GM18873 (cell line): ENCODE measurements at regions not wholly inside any gene's neighbourhood (a gene's known extent, or its start where the extent isn't known, plus 50 kb on each side); places are given as distances from the start of the nearest gene placed in this dataset.

Experiments
- ATAC-seq: cut with Tn5 transposase; IDR thresholded peaks from one replicate; pipeline ENCODE4 v1.9.1; 2021; ENCODE audit warnings: mild to moderate bottlenecking, moderate library complexity, moderate number of reproducible peaks; ENCODE audit not compliant: unreplicated experiment, low FRiP score

DNA sequence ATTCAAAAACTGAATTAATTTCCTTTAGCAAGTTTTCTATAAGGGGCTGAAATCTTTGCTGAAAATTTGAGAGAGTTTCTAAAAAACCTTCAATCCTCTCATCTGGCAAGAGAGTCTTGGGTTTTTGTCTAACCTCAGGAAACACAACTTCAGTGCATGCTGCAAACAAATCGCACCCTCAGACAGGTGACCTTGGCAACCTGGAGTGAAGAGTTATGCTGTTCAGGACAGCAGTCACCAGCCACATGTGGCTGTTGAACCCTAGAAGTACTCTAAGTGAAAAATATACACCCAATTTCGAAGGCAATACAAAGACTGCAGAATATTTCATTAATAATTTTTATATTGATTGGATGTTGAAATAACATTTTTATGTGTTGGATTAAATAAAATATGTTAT is 184.8 kb downstream of the RPS29 start:
- no peak for ATAC-seq

DNA sequence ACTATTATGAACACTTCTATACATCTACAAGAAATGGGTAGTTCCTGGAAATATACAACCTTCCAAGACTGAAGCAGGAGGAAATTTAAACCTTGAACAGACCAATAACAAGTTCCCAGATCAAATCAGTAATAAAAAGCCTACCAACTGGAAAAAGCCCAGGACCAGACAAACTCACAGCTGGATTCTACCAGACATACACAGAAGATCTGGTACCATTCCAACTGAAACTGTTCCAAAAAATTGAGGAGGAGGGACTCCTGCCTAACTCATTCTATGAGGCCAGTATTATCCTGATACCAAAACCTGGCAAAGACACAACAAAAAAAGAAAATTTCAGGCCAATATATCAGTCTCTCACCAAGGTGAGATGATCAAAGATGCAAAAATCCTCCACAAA is 189.4 kb downstream of the RPS29 start:
- no peak for ATAC-seq

DNA sequence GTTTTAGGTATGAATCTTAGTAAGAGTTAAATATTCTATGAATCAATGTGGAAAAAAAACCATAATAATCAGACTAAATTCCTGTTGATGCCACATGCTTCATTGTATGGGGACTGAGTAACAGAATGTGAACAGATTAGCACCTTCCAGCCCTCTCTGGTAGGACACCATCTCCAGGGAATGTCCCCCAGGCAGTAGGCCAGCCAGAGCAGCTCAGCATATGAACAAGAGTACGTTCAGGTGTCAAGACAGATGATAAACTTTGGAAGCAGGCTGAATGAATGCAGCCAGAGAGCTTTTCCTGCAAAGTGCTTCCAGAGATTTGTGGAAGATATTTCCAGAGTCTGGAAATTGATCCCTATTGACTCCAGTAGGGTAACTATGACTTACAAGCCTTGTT is 204.4 kb downstream of the RPS29 start:
- no peak for ATAC-seq

DNA sequence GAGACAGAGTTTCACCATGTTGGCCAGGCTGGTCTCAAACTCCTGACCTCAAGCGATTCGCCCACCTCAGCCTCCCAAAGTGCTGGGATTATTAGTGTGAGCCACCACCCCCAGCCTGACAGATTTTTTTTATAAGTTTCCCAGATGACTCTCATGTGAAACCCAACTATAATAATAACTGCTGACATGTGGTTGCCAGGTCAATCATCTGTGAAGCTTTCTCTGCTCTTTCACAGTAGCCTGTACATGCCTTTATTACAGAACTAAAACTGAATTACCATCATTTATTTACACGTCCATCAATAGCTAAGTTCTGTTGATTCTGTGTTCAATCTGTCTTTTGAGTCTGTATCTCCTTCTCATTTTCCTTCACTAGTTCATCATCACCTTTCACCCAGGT is 218.5 kb downstream of the RPS29 start:
- no peak for ATAC-seq

DNA sequence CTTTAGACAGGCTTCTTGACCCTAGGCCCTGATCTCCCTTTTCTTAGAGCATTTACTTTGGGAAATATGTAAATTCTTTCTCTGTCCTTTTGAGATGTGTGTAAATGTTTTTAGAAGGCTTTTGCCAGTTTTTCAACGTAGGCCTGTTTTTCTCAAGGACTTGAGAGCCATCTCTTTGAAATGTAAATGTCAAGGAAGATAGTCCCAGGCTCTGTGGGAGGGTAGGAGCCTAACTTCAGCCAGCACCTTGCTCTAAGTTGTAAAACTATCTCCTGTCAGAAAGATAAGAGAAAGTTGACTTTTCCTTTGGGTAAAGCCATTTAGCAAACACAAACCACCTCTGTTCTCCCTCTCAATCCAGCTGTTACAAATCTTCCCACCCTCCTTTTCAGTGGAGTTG is 219.8 kb downstream of the RPS29 start:
- no peak for ATAC-seq

DNA sequence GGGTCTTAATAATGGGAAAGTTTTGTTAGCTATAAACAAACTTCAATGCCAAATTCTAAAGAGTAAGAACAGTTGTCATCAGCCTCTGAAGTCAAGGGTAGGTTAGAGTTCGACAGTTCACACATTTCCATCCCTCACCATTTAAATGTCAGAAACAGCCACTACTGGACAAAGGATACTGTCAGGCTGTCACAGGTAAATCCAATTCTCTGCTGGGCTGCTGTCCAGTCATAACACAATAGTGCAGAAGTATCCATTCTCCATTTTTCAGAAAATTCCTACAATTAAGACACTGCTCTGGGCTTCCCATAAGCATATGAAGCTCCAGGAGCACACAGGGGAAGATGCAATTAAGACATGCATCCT is 221.4 kb downstream of the RPS29 start:
- ATAC-seq: no peak

DNA sequence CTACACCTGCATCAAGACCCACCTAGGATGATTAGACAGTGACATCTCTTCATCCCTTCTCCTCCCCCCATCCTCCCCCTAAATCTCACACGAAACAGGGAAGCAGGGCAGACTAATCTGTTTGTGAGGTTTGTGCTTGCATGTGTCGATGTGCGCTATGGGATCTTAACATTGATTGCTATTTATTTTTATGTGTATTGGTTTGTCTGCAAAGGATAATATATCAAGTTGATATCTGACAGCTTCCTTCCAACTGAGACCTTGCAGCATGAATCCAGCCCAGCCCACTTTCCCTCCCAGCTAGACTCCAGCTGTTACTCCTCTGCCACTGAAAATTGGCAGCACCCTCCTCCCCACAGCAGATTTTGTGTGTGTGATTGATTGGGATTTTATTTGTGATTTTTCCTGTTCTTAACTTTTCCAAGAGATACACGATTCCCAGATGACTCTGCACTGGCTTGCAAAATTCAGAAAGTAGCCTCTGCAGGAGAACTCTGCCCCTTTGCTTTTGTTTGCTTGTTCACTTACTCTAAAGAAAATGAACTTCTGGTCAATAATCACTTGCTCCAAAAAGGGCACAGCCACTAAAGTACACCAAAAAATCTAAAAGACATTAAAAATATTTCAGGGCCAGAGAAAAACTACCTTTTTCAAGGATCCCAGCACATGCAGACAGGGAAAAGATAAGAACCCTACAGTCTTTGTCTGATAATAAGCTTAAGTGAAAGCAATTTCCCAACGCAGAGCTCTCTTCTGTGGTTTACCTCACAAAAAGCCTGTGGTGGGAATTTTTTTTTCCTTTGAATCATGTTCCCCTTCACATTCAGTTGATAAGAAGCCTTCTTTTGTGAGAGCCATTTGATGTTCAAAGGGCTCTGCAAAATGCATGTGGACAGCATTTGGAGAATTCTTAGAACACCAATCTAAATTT is 222.1 kb downstream of the RPS29 start:
- no peak for ATAC-seq

DNA sequence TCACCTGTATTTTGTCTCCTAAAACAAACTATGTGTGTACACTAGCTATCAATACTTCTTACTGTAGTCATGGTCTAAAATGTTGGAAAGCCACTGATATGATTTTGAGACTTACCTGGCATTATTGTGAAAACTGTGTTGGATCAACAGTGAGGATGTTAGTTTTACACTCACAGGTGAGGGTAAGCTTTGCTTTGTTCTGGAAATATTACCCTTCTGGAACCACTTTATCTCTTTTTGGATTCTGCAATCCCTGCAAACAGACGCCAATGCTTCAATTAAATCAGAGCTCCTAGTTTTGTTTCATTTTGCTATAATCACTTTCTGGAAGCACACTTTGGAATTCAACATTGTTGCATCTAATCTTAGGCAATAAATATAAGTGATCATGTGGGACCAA is 223.3 kb downstream of the RPS29 start:
- ATAC-seq: no peak

DNA sequence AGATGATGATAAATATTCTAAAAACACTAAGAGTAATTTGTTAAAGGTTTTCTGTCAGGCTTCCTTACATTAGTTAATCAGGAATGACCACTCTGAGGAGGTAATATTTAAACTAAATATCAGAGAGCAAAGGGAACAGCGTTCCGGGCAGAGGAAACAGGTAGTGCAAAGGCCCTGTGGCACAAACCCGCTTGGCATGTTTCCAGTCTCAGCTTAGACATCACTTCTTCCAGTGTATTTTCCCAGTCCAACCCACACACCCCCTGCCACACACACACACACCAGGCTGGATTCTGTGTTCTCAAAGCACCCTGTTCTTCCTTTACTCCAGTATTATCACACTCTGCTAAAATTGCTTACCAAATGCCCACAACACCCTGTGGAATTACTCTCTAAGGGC is 247.1 kb downstream of the RPS29 start:
- ATAC-seq: no peak

DNA sequence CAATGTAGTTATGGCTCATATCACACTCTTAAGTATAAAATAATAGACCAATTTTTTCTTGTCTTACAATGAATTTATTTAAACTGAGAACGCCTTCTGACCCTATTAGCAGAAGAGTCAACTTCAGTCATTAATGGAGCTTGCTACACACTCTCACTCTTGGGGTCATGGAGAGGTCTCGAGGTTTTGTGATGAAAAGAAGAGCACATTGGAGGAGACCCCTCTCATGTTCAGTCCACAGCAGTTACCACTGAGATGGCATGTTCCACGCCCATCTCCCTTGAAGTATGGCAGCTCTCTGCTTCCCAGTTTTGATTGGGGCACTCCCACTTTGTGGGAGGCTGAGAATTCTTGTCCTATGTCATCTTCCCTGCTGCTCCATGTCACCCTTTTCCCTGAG is 266.4 kb downstream of the RPS29 start:
- no peak for ATAC-seq

DNA sequence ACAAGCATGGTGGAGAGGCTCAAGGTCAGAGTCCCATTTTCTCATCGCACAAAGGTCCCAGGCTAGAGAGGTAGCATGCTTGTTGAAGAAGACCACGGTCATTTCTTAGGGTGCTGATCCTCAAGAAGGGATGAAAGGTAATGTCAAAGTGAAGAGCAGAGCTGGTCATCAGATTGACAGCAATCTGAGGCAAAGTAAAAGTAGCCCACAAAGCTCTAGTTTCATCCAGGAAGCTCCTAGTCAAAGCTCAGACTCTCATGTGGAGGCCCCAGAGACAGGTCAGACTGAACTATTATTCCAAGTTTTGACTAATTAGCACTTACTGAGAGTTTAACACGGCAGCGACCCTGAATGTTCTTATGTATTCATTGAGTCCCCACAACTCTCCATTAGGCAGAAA is 270.6 kb downstream of the RPS29 start:
- ATAC-seq: no peak

DNA sequence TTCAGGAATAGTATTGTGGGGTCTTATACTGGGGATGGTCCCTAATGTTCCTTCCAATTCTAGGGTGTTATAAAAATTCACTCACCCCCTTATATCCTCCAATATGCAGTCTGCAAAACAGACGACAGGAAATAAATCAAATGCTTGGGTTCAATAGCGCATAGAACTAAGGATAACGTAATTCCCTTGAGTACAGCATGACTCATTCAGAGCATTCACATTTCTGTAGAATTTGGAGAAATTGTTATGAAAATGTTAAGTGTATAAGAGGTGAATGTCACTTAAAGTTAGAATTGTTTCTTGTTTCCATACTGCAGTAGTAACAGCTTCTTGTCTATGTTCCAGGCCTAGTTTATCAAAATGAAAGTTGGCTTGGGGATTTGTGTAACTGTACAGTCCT is 271.4 kb downstream of the RPS29 start:
- ATAC-seq: no peak

DNA sequence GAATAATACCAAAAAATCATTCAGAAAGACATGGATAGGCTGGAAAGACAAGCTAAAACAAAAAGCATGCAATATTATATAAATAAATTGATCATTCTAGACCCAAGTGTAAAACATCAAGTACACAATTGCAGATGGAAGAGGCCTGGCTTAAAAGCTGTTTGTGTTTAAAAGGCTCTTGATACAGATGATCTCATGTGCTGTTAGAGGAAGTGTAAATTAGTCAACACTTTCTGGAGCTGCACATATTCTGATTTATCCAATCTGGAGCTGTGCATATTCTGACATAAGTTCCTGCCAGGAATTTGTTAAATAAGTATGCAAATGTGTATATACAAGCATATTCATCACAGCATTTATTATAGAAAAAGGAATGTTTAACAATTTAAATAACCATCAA is 273.1 kb downstream of the RPS29 start:
- no peak for ATAC-seq

DNA sequence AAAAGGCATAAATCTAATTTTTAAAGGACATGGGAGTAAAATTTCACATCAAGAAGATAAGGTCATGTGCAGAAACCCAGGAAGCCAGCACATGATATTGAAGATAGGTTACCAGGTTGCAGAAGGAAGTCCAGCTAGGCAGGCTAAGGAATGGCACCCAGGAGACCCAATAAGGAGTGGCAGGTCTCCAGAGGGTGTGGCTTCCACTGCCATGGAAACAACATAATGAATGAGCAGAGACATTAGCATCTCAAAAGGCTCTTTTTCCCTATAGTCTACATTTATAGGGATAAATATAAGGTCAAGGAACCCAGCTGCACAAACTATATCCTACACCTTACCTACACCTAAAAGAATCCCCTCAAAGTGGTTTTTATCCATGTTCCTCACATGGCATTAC is 275.9 kb downstream of the RPS29 start:
- ATAC-seq: no peak

DNA sequence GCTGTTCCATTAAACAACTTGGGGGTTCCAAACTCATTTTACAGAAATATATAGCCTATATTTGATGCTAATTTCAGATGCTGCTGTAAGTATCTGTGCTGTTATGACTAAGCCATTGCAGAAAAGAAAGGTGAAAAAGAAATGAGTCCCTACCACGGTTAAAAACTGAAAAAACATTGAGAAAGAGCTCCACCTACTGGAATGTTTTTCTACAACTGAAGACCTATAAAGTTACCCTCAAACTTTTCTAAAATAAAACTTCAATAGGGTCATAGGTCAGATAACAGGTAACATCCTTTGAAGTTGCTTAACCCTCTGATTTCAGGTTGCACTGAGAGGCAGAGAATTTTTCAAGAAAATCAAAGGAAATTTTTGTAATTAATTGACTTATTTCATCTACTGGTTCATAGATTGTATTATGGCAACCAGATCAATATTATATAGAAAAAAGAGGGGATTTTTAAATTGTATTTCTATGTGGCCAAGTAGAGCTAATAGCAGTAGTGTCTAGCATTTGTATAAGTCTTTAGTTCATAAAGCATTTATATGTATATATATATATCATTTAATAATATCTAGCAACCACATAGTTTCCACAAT is 279.9 kb downstream of the RPS29 start:
- peak; percentile 50 for ATAC-seq

DNA sequence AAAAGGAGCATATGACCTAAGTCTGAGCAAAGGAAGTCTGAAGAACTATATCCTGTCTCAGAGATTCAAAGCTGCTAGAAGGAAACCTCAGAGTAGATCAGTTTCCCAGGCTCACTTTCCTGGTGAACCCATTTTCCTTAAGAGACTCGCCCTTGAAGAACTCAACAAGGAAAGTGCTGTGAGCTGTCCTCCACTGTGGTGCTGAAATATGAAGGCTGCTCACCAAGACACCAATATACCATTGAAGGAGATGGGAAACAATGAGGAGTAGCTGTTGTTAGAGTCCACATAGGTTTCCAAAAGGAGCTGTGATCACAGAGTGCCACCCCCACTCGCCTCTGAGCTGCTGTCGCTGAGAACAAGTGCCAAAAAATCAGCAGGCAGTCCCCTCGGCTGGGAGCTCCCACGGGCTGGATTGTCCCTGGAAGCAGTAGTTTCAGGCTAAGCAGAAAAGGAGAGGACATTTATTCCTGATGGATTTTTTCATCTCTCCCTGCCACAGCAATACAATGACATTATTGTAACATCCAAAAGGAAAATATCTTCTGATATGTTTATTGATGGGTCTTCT is 282.1 kb downstream of the RPS29 start:
- ATAC-seq: no peak

DNA sequence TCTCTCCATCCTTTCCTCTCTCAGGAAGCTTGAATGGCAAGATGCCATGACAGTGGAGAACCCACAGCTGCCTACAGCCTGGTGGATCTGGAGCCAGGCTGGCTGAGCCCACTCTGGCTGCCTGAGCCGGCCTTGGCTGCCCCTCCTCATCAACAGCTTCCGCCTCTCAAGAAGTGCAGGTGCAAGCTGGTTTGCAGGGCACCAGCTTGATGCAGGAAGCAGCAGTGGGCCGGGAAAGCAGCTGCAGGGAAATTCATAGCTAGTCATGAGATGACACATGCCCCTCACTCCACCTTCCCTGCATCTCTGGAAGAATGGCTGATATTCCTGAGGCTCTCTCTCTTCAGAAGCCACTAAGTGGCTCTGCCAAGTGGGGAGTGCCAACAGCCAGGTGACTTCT is 289.1 kb downstream of the RPS29 start:
- ATAC-seq: no peak

DNA sequence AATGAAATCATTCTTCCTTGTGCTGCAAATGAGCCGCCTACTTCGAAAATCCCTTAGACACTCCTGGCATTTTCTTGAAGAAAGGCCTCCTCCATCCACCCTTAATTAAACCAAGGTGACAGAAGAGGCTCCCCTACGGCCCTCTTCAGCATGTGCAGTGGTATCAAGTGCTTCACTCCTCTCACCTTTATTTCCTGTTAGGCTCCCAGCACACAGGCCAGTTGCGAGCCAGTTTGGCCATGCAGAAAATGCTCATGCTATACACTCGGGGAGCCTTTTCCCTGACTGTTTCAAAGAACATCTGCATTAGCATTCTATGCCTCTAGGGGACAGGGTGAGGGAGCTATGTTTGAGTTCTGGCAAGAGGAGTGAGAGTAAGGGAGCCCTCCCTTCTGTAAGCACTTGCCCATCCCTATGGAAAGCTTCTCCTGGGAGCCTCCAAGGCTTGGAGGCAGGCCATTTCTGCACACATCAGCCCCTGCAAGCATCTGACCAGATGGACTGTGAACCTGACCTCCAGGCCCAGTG is 291.5 kb downstream of the RPS29 start:
- ATAC-seq: no peak

DNA sequence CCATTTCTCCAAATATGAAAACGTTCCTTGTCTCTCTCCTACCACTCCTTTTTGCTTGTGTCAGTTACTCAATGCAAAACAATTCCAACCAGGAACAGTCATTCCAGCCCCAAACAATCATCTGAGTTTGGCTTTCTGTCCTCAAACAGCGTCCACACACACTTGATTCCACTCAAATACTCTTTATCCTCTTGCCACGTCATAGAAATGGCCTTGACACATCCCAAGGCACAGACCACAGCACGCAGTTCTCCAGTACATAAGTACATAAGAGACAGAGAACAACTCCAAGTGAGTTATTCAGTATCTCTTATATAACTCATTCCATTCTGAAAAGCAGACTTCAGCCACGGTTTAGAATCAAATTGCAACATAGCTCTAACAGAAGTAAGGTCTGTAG is 299.2 kb downstream of the RPS29 start:
- ATAC-seq: no peak

DNA sequence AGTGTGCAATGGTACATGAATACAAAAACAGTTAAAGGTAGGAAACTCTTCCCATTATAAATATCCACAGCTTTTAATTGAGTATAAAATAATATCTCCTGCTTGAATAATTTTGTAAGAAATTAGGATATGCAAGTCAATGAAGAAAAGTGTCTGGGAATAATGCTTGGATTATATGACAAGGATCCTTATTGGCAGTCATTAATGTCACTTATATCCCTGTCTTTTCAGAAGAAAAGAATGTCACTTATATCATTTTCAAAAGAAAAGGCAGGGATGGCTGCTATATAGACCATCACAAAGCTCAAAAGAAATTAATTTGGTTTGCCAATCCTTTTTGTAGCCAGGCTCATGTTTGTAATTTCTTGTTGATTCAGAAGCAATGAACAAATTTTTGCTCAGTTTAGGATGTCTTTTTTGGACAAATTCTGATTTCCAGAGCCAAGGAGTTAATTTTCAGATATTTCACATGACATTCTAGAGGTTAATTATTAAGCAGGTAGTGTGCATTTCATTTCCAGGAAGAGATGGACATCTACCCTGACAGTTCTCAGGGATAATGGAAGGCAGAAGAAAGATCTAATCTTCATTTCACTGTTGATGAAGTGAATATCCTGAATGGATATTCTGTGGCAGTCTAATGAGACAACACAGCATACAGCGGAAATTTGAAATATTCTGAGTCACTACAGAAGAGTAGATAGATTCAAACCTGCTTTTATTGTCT is 299.8 kb downstream of the RPS29 start:
- ATAC-seq: no peak

DNA sequence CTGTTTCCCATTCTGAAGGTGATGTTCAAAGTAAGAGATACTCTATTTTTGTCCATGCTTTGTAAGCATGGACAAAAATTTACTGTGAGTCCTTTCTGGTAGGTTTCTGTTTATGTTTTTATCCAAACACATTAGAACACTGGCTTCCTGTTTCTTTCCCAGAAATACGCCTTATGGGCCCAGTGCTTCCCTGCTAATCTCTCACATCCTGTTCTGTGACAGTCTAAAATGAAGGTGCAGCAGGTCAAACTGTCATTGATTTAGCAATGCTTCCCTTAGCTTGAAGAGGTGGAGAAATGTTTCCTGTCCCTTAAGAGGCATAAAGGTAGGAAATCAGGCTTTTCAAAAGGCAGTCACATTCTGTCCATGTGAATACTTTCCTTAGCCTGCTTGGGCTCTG is 305.6 kb downstream of the RPS29 start:
- no peak for ATAC-seq
